ENCODE measurements at regions not wholly inside any gene's neighbourhood (a gene's known extent, or its start where the extent isn't known, plus 50 kb on each side); places are given as distances from the start of the nearest gene placed in this dataset.

DNA sequence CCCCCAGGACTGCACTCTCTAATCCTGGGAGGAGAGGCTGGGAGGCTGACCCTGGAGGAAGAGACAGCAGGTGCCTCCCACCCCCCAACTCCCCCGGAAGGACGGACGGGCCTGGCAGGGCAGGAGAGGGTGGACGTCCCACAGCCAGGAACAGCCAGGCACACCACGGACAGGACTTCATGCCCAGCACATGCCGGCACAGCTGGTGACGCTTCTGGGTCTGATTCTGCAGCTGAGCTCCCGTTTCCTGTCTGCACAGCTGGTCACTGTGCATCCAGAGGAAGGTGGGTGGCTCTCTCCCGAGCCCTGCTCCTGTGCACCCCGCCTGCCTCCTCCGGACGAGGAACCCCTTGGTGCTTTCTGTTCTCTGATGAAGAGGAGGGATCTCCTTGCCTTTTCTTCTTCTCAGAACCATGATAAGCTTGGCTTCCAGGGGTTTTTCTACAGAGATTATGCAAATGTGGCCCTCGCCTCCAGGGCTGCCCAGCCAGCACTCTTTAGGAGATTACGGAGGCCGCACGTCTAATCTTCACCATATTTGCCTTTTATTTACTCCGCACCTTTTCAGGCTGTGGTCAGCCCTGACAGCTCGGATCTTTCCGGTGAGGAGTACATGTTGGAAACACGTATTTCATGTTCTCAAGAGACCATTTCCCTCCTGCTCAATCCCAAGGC lies 1295.8 kb downstream of the BRD1 start:
- DNase-seq: no peak

DNA sequence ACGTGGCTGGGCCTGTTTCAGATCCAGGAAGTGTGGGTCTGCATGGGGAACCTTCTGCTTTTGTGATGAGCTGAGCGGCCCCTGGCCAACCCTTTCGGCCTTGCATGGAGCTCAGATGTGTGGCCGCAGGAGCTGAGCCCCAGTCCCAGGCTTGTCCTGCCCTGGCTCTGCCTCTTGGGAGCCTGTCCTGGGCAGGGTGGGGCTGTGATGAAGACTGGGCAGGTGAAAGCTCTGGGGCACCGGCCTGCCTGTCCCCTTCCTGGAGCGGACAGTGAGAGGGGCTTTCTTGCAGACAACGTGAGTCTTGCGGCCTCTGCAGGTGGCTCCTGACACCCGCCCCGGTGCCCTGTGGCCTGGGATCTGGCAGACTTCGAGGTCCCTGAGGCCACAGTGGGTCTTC lies 1296.6 kb downstream of the BRD1 start:
- DNase-seq: no peak

DNA sequence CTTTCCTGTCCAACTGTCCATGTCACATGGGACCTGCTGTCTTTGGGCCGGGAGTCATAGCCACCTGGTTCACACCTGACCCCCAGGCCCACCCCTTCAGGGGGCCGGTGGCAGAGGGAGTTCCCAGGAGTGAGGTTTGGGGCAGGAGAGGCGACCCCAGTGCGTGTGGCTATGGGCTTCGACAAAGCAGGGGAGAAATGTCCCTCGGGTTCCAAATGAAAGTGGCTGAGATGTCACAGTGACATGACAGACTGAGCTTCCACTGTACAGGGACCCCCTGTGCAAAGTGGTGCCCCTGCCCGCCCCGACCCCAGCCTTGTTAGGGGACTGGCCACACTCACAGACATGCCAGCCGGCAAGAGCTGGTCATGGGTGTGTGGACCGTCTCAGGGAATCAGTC lies 1297.0 kb downstream of the BRD1 start:
- DNase-seq: no peak

DNA sequence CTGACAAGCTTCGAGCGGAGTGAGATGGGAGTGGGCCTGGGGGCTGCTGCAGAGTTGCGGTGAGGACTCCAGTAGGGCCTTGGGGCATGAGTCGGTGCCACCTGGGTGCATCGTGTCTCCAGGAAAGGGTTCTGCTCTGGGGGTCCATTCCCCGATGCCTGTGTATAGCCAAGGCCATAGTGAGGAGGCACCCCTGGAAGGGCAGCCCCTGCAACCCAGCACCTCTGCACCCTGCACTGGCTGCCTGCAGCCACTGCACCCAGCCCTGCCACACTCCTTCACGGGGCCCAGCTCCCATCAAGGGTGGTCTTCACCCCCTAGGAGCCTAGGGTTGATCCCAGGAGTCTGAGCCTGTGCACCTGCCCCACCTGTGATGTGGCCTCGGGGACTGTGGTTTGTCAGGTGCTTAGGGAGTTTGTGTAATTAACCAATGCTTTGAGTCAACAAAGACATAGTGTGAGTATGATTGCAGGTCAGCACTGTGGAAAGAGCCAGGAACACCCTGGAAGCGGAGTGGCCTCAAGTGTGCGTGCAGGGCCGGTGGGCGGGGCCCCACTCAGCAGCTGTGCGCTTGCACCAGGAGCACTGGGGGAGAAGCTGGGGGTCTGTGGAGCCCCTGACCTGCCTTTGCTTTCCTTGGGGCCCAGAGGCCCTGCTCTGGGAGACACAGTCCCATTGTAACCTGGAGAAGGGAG lies 1299.3 kb downstream of the BRD1 start:
- DNase-seq: no peak

DNA sequence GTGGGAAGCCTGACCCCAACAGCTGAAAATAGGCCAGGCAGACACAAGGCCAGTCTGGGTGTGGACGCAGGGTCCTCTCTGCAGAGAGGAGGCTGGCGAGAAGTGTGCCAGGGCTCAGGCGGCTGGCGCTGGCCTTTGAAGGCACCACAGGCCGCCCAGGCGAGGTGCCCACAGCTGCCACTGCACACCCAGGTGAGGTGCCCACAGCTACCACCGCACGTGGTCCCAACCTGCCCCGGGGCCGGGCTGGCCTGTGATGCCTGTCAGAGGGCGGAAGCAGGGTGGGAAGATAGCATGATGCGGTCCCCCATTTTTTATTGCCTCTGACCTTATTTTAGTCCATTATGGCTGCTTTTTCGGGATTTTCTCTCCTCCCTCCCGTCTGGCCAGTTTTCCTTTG lies 1303.9 kb downstream of the BRD1 start:
- no peak for DNase-seq

GRCh38 chr22:48523091-48523490 lies 1304.6 kb downstream of the BRD1 start:
- DNase-seq: no peak

- DNase-seq: no peak
Measured at GRCh38 chr22:48522271-48522670, 1305.4 kb downstream of the BRD1 start.

GRCh38 chr22:48520884-48521588 lies 1306.6 kb downstream of the BRD1 start:
- DNase-seq: no peak

DNA sequence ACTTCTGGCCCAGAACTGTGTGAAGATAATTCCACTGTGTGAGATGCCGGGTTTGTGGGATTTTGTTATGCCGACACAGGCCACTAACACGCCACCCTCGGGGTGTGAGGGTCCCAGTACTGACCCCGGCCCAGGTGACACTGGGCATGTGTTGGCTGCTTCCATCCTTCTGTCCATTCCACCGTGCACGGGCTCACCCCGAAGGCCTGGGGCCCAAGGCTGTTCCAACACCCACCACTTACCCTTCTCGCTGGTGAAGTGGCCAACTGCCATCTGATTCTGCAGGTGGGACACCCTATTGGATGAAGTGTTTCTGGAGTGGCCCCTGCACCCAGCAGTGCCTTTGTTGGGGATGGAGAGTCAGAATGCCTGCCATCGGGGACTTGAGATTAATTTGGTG lies 1307.5 kb downstream of the BRD1 start:
- DNase-seq: no peak

DNA sequence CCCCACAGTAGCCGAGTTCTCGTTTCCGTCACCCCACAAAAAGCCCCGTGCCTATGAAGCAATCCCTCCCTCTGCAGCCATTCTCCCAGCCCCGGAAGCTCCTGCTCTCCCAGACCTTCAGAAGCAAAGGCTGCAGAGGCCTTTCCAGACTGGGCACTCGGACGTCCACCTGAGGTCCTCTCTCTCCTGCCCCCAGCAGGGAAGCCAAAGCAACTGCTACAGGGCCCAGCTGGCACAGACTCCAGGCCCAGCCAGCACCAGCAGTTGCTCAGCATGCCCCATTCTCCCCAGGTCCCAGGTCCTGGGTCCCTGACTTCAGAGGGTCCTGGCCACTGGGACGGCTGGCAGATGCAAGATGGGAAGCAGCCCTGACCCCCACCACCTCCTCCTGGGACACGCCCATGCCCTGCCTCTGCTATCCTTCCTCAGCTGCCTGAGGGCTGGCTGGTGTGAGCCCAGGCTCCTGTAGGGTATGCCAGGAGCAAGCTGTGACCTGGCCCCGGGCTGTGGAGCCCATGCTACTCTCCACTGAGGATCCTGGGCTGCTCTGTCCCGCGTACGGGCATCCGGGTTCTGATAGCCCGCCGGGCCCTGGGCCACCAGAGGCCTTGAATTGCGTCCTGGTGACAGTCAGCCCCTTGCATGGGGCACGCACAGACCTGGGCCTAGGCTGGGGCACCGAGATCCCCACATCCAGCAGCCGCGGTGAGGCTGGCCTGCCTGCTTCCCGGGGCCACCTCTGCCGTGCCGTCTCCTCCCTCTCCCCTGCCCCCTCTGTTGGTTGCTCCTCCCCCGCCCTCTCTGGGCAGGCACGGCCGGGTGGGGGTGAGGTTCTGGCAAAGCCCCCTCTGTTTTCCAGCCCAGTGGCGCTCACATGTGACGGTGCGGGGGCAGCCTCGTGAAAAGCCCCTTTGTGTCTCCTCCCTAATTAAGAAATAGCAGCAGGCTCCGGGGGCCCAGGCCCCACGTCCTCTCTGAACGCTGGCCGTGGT lies 1310.3 kb downstream of the BRD1 start:
- DNase-seq: no peak

DNA sequence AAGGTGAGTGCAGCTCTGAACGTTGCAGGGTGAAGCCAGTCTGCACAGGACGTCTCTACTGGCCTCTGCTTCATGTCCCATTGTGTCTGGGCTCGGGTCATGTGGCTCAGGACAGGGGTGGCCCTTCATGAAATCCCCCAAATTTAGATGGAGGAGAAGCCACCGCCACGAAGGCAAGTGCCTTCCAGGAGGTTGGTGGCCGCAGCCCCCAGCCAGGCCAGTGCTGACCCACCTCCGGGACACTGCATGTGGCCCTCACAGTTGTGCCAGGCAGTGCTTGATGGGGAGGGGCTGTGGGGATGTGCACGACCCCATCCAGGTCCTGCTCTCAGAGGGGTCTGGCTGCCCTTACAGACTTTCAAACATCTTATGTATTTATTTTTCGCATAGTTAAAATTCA lies 1311.1 kb downstream of the BRD1 start:
- DNase-seq: no peak

GRCh38 chr22:48515571-48516200 lies 1312.0 kb downstream of the BRD1 start:
- DNase-seq: no peak

GRCh38 chr22:48513929-48514328 lies 1313.7 kb downstream of the BRD1 start:
- no peak for DNase-seq

DNA sequence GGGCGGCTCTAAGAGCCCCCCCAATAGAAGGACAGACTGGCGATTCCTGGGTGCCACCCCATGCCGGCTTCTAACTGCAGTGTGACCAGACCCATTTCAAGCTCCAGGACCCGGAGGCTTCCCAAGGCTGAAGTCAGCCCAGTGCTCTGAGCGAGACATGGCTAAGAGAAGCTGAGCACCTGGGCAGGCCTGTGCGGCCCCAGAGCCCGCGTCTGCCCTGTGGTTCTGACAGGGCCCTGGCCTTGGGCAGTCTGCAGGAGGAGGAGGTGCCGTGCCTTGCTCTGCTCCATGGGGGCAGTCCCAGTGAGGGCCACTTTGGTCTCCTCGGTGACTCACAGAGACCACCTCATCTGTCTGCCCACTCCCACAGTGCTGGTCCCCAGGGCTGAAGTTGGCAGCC lies 1314.2 kb downstream of the BRD1 start:
- no peak for DNase-seq

DNA sequence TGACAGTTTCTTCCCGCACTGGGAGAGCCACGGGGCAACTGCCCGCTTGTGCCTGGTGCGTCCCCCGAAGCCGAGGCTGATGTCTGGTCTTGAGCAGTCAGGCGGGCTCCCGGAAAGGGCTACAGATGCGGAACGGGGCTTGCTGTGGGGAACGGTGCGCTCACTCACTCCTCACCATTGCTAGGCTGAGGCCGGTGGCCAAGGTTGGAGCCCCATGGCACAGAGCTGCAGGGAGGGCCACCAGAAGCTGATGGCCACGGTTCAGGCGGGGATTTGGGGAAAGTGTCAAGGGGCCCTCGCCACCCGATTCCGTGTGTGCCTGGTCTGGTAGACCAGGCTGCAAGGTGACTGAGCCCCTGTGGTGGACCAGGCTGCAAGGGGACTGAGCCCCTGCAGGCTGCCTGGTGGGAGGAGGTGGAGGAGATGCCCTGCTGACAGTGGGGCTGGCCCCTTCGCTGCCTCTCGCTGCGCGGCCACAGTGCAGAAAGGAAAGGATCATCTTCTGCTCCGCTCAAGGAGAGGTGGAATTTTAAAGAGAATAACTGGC lies 1315.8 kb downstream of the BRD1 start:
- no peak for DNase-seq

GRCh38 chr22:48511211-48511610 lies 1316.5 kb downstream of the BRD1 start:
- no peak for DNase-seq

DNA sequence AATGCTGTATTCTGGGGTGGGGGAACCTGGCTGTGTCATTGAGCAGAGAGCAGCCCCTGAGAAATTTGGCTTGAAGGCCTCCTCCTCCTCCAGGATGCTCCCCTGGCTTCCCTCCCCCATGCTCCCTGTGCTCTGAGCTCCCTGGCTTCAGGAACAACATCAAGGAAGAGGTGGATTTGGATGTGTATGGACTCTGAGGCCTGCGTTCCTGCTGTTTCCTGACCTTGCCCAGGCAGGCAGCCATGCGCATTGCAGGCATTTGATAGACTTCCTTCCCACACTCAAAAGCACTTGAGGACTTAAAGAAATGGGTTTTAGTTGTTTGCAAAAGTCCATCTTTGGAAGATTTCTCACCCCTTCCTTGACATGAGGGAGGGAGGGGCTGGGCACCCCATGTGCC lies 1317.1 kb downstream of the BRD1 start:
- no peak for DNase-seq

GRCh38 chr22:48507595-48508350 lies 1319.9 kb downstream of the BRD1 start:
- no peak for DNase-seq

- no peak for DNase-seq
Measured at GRCh38 chr22:48507171-48507570, 1320.5 kb downstream of the BRD1 start.

DNA sequence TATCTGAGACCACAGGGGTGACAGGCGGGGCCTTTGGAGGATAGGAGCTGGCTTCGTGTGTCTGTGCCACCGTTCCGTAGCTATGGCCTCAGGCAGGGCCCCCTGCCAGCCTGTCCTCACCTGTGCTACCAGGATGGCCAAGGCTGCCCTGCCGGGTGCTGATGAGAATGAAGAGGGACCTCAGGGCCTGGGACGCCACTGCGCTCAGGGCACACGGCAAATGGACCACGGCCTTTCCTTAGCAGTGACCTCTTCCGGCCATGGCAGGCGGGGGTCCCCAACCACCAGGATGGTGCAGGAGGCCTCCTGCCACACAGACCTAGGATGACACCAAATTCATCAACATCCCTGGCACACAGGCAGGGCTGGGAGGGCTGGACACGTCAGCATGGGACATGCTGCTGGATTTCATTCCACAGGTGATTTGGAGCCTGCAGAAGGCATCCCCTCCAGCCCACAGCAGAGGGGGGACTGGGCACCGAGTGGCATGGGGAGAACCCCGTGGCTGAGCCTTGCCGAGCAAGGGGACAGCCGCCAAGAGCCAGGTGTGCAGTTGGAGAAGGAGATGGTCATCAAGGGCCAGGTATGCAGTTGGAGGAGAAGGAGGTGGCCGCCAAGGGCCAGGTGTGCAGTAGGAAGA lies 1321.0 kb downstream of the BRD1 start:
- no peak for DNase-seq

Data from skin of body (tissue), 1 donor.